HFFc6 (cell line): ENCODE measurements at regions not wholly inside any gene's neighbourhood (a gene's known extent, or its start where the extent isn't known, plus 50 kb on each side); places are given as distances from the start of the nearest gene placed in this dataset.

Experiments used
- DNase-seq: peaks from one replicate; pipeline ENCODE4 v3.0.0-alpha.2; 2018
- H3K27ac Mint-ChIP-seq: 2 replicates; pipeline ENCODE4 v1.8.0; 2020; ENCODE audit warnings: mild to moderate bottlenecking, mixed read lengths
- H3K27me3 Mint-ChIP-seq: 2 replicates; pipeline ENCODE4 v1.8.0; 2021; ENCODE audit warnings: mild to moderate bottlenecking, moderate library complexity, mixed read lengths; ENCODE audit not compliant: insufficient read depth
- H3K36me3 Mint-ChIP-seq: 2 replicates; pipeline ENCODE4 v1.8.0; 2021; ENCODE audit warnings: low read depth, mixed read lengths
- H3K4me1 Mint-ChIP-seq: 2 replicates; pipeline ENCODE4 v1.8.0; 2020; ENCODE audit warnings: low read depth, mixed read lengths
- H3K4me3 Mint-ChIP-seq: 2 replicates; pipeline ENCODE4 v1.8.0; 2020; ENCODE audit warnings: mild to moderate bottlenecking, moderate library complexity, mixed read lengths
- H3K9me3 Mint-ChIP-seq: 2 replicates; pipeline ENCODE4 v1.8.0; 2020; ENCODE audit warnings: mild to moderate bottlenecking, mixed read lengths
- TF ChIP-seq, protein P1 (sequence below): fragments of 200-600 bp; sonication (generic); IDR thresholded peaks from 2 replicates; pipeline ENCODE4 v1.5.0; 2021; ENCODE audit warnings: antibody characterized with exemption, mild to moderate bottlenecking

- H3K4me1 Mint-ChIP-seq: peaks cover 5% of the 10 kb centered on the region
- no peaks in the 10 kb centered on the region for H3K9me3 Mint-ChIP-seq
- no peaks in the 10 kb centered on the region for H3K36me3 Mint-ChIP-seq
- no peak for DNase-seq
- H3K27ac Mint-ChIP-seq: no peak overlapping the region
- TF ChIP-seq, protein P1, sequence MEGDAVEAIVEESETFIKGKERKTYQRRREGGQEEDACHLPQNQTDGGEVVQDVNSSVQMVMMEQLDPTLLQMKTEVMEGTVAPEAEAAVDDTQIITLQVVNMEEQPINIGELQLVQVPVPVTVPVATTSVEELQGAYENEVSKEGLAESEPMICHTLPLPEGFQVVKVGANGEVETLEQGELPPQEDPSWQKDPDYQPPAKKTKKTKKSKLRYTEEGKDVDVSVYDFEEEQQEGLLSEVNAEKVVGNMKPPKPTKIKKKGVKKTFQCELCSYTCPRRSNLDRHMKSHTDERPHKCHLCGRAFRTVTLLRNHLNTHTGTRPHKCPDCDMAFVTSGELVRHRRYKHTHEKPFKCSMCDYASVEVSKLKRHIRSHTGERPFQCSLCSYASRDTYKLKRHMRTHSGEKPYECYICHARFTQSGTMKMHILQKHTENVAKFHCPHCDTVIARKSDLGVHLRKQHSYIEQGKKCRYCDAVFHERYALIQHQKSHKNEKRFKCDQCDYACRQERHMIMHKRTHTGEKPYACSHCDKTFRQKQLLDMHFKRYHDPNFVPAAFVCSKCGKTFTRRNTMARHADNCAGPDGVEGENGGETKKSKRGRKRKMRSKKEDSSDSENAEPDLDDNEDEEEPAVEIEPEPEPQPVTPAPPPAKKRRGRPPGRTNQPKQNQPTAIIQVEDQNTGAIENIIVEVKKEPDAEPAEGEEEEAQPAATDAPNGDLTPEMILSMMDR: no peak
- H3K27me3 Mint-ChIP-seq: peaks cover 14% of the 10 kb centered on the region
- no peak overlapping the region for H3K4me3 Mint-ChIP-seq
Measured at GRCh38 chr2:128591022-128591860, 272.6 kb upstream of the HS6ST1 start.

DNA sequence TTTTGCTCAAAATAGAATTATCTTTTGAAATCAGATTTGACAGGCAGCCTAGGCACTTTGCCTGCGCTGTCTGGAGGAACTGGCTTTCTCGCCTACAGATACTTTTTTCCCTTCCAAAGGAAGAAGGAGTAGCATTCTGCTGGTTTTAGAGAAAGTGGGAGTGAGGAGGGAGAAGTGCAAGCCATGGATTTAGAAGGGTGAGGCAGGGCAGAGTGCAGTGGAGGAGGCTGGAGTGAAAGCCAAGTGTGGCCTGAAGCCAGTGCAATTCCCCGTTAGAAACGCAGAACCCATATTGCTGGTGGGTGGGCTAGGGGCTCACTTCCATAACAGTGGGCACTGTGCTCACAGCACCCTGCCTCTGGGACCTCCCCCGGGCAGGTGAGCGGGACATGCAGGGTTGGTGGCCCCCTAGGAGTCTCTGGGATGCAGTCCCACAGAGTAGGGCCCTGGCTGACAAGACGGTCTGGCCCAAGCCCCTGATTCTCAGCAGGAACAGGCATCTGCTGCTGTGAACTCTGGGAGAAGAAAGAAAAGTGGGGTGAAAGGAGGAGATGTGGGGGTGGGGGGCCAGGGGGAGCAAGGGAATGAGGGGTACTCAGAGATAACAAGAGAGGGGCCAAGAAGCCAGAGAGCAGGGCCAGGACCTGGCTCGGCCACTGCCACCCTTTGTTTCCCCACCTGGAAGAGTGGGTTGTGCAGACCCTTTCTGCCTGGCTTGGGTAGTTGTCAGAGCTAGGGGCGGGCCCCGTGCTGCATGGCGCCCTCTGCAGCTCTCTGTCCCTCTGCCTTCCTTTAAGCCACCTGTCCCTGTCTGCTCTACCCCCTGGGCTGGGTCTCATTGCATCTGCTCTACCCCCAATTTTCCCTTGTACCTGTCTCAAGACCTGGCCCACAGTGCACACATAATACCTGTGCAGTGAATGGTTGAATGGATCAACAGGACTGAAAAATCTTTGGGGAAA lies 273.5 kb upstream of the HS6ST1 start:
- Mint-ChIP-seq H3K27ac (no peak overlapping the region), H3K36me3 (no peaks in the 10 kb centered on the region), H3K27me3 (peaks cover 14% of the 10 kb centered on the region), H3K4me1 (no peaks in the 10 kb centered on the region), H3K9me3 (no peaks in the 10 kb centered on the region), H3K4me3 (no peak overlapping the region)
- no peak for DNase-seq
- TF ChIP-seq, protein P1: no peak

GRCh38 chr2:128593518-128593878 lies 274.8 kb upstream of the HS6ST1 start:
- no peak for DNase-seq
- TF ChIP-seq, protein P1: no peak
- Mint-ChIP-seq H3K4me1 (no peaks in the 10 kb centered on the region), H3K36me3 (no peaks in the 10 kb centered on the region), H3K27me3 (peaks cover 12% of the 10 kb centered on the region), H3K4me3 (no peak overlapping the region), H3K27ac (no peak overlapping the region), H3K9me3 (no peaks in the 10 kb centered on the region)

DNA sequence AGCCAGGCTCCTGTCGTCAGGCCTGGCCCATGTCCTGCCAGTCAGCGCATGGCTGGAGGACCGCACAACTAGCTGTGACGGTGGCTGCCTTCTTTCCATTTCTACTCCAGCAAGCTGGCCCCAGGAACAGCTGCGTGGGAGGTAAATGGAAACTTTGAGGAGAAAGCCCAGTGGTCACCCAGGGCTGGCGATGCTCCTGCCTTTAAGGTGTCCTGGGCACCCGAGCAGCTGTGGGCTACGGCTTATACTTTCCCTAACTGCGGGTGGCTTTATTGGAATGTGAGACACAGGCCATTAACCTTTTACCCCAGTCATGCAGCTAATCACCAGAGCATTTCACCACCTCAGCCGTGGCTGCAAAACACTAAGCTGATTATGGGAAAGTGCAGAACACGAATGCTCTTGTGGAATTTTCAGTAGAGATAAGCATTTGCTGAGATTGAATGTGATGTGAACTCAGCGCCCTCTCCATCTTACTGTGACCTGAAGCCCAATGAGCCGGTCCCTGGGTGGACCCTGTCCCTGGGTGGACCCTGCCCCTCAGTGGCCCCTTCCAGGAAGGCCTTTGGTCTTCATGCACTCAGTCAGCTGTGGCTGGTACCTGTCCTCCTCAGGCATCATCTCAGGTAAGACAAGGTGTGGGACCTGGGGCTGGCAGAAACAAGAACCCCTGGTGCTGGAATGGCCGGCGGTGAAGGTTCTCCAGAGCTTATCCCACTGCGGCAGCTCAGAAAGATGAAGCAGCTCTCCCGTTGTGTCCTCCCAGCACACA lies 275.4 kb upstream of the HS6ST1 start:
- H3K4me3 Mint-ChIP-seq: no peak overlapping the region
- no peak for DNase-seq
- no peak overlapping the region for H3K27ac Mint-ChIP-seq

DNA sequence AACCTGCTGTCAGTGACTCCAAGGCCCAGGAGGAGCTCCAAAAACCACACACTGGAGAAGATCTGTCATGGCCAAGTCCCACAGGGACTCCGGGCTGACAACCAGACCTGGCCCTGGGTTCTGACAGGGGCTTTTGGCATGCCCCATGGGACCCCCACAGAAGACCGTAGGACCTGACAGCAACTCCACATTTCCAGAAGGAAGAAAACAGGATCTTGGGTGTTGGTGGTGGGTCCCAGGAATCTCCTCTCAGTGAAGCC lies 275.9 kb upstream of the HS6ST1 start:
- H3K4me1 Mint-ChIP-seq: no peaks in the 10 kb centered on the region
- peaks cover 12% of the 10 kb centered on the region for H3K27me3 Mint-ChIP-seq
- H3K9me3 Mint-ChIP-seq: no peaks in the 10 kb centered on the region
- no peak overlapping the region for H3K27ac Mint-ChIP-seq
- no peak overlapping the region for H3K4me3 Mint-ChIP-seq
- DNase-seq: no peak
- no peaks in the 10 kb centered on the region for H3K36me3 Mint-ChIP-seq
- TF ChIP-seq, protein P1: no peak

More for the DNA sequence above, 275.4 kb upstream of the HS6ST1 start:
- Mint-ChIP-seq H3K27me3 (peaks cover 12% of the 10 kb centered on the region), H3K4me1 (no peaks in the 10 kb centered on the region), H3K36me3 (no peaks in the 10 kb centered on the region), H3K9me3 (no peaks in the 10 kb centered on the region)
- TF ChIP-seq, protein P1: no peak
